Thyroid gland (tissue), 4 donors: ENCODE measurements at regions not wholly inside any gene's neighbourhood (a gene's known extent, or its start where the extent isn't known, plus 50 kb on each side); places are given as distances from the start of the nearest gene placed in this dataset.
"Not testable (repeated sequence)": the region's sequence is repeated elsewhere in the genome, so short reads cannot be mapped to it uniquely, and the experiment has no call there.

Experiments
- DNase-seq, 2 donors: peaks; one replicate each; pipeline ENCODE4 v3.0.0-alpha.2; 2019
- H3K27ac ChIP-seq, 3 donors: fragments of 200-600 bp; sonication (generic); 1 replicate in 2 of 3; 2 replicates in 1 of 3; pipeline ENCODE4 v1.5.1; 2016 to 2019; ENCODE audit warnings: mild to moderate bottlenecking in 1 of 3, moderate library complexity in 1 of 3
- H3K27me3 ChIP-seq: fragments of 200-600 bp; sonication (generic); one replicate; pipeline ENCODE4 v1.5.1; 2019
- H3K36me3 ChIP-seq, 2 donors: fragments of 200-600 bp; sonication (generic); one replicate each; pipeline ENCODE4 v1.5.1; 2016 to 2019
- H3K4me1 ChIP-seq, 2 donors: fragments of 200-600 bp; sonication (generic); one replicate each; pipeline ENCODE4 v1.5.1; 2017 to 2019
- H3K4me3 ChIP-seq, 3 donors: fragments of 200-600 bp; sonication (generic); replicated peaks in 1 of 3; 1 replicate in 2 of 3; 2 replicates in 1 of 3; pipeline ENCODE4 v1.5.1; 2016; ENCODE audit warnings: mild to moderate bottlenecking in 1 of 3
- H3K9me3 ChIP-seq: fragments of 200-600 bp; sonication (generic); one replicate; pipeline ENCODE4 v1.5.1; 2017
- POLR2A ChIP-seq, 2 donors: fragments of 450-650 bp; IDR thresholded peaks; one replicate each; pipeline ENCODE4 v1.6.1; 2017; ENCODE audit warnings: antibody characterized with exemption in 2 of 2, mild to moderate bottlenecking in 2 of 2, moderate library complexity in 1 of 2
- WGBS, 2 donors: methylation state at CpG; one replicate each; pipeline ENCODE4 v1.1.5; 2017; 5-methylcytosine and 5-hydroxymethylcytosine counted together
- intact Hi-C: fragments of 100-400 bp; cut with DNase I; formaldehyde crosslinking; loops from one replicate; pipeline ENCODE4 v1.15.1; 2023
- TF ChIP-seq, protein P1 (sequence below), 6 experiments: fragments of 200-600 bp in 3 of 6; fragments of 450-650 bp in 3 of 6; sonication (generic) in 3 of 6; IDR thresholded peaks; one replicate each; pipeline ENCODE4 v1.5.1; 2016 to 2019; ENCODE audit warnings: antibody characterized with exemption in 6 of 6, mild to moderate bottlenecking in 2 of 6, inconsistent platforms in 1 of 6, moderate library complexity in 1 of 6

- no peaks in the 10 kb centered on the region for H3K4me1 ChIP-seq
- H3K4me3 ChIP-seq: no peak overlapping the region
- H3K9me3 ChIP-seq: no peaks in the 10 kb centered on the region
- no peaks in the 10 kb centered on the region for H3K36me3 ChIP-seq
- H3K27me3 ChIP-seq: no peaks in the 10 kb centered on the region
- intact Hi-C loops: no loop called here
- H3K27ac ChIP-seq: no peak overlapping the region
- TF ChIP-seq POLR2A (IDR thresholded peaks at IDR 0.05): no peak
- TF ChIP-seq, protein P1, sequence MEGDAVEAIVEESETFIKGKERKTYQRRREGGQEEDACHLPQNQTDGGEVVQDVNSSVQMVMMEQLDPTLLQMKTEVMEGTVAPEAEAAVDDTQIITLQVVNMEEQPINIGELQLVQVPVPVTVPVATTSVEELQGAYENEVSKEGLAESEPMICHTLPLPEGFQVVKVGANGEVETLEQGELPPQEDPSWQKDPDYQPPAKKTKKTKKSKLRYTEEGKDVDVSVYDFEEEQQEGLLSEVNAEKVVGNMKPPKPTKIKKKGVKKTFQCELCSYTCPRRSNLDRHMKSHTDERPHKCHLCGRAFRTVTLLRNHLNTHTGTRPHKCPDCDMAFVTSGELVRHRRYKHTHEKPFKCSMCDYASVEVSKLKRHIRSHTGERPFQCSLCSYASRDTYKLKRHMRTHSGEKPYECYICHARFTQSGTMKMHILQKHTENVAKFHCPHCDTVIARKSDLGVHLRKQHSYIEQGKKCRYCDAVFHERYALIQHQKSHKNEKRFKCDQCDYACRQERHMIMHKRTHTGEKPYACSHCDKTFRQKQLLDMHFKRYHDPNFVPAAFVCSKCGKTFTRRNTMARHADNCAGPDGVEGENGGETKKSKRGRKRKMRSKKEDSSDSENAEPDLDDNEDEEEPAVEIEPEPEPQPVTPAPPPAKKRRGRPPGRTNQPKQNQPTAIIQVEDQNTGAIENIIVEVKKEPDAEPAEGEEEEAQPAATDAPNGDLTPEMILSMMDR (IDR thresholded peaks at IDR 0.05): no peak
- no peak for DNase-seq
Measured at GRCh38 chr4:112832493-112832892, 195.6 kb downstream of the LARP7 start.

DNA sequence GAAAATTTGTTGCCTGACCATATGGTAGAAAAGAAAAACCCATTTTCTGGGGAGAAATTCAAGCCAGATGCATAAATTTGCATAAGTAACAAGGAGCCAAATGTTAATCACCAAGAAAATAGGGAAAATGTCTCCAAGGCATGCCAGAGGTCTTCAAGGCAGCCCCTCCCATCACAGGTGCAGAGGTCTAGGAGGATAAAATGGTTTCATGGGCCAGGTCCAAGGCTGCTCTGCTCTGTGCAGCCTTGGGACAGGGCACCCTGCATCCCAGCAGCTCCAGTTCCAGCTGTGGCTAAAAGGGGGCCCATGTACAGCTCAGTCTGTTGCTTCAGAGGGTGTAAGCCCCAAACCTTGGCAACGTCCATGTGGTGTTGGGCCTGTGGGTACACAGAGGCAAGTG lies 200.0 kb downstream of the LARP7 start:
- WGBS, 2 donors: 91% methylated on average over 1 of the region's 1 CpG; no CpG with 5 or more reads in 1 of the 2 donors
- no peaks in the 10 kb centered on the region for H3K36me3 ChIP-seq
- no peak overlapping the region for H3K27ac ChIP-seq
- H3K4me3 ChIP-seq: no peak overlapping the region
- intact Hi-C loops: no loop called here
- TF ChIP-seq, protein P1 (IDR thresholded peaks at IDR 0.05): no peak
- TF ChIP-seq POLR2A (IDR thresholded peaks at IDR 0.05): no peak
- H3K9me3 ChIP-seq: no peaks in the 10 kb centered on the region
- DNase-seq: no peak
- H3K4me1 ChIP-seq: no peaks in the 10 kb centered on the region
- no peaks in the 10 kb centered on the region for H3K27me3 ChIP-seq

DNA sequence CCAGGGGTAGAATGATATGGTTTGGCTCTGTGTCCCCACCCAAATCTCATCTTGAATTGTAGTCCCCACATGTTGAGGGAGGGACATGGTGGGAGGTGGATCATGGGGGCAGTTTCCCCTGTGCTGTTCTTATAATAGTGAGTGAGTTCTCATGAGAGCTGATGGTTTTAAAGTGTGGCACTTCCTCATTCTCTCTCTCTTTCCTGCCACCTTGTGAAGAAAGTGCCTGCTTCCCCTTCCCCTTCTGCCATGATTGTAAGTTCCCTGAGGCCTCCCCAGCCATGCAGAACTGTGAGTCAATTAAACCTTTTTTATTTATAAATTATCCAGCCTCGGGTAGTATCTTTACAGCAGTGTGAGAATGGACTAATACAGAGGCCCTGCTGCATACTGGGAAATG lies 201.1 kb downstream of the LARP7 start:
- H3K4me1 ChIP-seq, H3K9me3 ChIP-seq, H3K27me3 ChIP-seq, intact Hi-C loops, H3K36me3 ChIP-seq, H3K4me3 ChIP-seq, H3K27ac ChIP-seq, DNase-seq: not testable (repeated sequence)
- 27 to 85% methylated on average over 1 of the region's 1 CpG for WGBS, 2 donors

GRCh38 chr4:112840061-112840460 lies 203.1 kb downstream of the LARP7 start:
- intact Hi-C loops: no loop called here
- DNase-seq: no peak
- no peaks in the 10 kb centered on the region for H3K4me1 ChIP-seq
- no peaks in the 10 kb centered on the region for H3K27me3 ChIP-seq
- H3K4me3 ChIP-seq: no peak overlapping the region
- H3K36me3 ChIP-seq: no peaks in the 10 kb centered on the region
- no peak overlapping the region for H3K27ac ChIP-seq
- H3K9me3 ChIP-seq: no peaks in the 10 kb centered on the region
- TF ChIP-seq POLR2A (IDR thresholded peaks at IDR 0.05): no peak
- TF ChIP-seq, protein P1 (IDR thresholded peaks at IDR 0.05): no peak

GRCh38 chr4:112840619-112841018 lies 203.7 kb downstream of the LARP7 start:
- H3K27ac ChIP-seq: no peak overlapping the region
- H3K36me3 ChIP-seq: no peaks in the 10 kb centered on the region
- WGBS, 2 donors: 96 to 97% methylated on average over 1 of the region's 1 CpG
- TF ChIP-seq POLR2A (IDR thresholded peaks at IDR 0.05): no peak
- TF ChIP-seq, protein P1 (IDR thresholded peaks at IDR 0.05): no peak
- DNase-seq: no peak
- H3K4me3 ChIP-seq: no peak overlapping the region
- H3K4me1 ChIP-seq: no peaks in the 10 kb centered on the region
- no peaks in the 10 kb centered on the region for H3K27me3 ChIP-seq
- H3K9me3 ChIP-seq: no peaks in the 10 kb centered on the region
- intact Hi-C loops: no loop called here

DNA sequence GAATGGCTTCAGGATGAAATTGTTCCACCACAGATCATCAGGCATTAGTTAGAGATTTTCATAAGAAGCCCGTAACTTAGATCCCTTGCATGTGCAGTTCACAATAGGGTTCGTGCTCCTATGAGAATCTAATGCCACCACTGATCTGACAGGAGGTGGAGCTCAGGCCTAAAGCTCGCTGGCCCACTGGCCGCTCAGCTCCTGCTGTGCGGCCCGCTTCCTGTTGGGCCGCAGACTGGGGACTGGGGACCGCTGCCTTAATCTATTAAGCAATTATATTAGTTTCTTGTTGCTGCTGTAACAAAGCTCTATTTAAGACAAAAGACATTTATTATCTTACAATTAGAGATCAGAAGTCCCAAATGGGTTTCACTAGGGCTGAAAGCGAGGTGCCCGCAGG lies 205.6 kb downstream of the LARP7 start:
- Histone ChIP-seq H3K4me3 (no peak overlapping the region), H3K27ac (no peak overlapping the region), H3K4me1 (no peaks in the 10 kb centered on the region), H3K9me3 (no peaks in the 10 kb centered on the region), H3K27me3 (no peaks in the 10 kb centered on the region), H3K36me3 (no peaks in the 10 kb centered on the region)
- TF ChIP-seq POLR2A (IDR thresholded peaks at IDR 0.05): no peak
- TF ChIP-seq, protein P1 (IDR thresholded peaks at IDR 0.05): no peak
- WGBS, 2 donors: 87 to 98% methylated on average over 9 to 10 of the region's 10 CpGs
- DNase-seq: no peak
- intact Hi-C loops: no loop called here
